Colonic mucosa (tissue), 4 donors: ENCODE measurements at regions not wholly inside any gene's neighbourhood (a gene's known extent, or its start where the extent isn't known, plus 50 kb on each side); places are given as distances from the start of the nearest gene placed in this dataset.

Source experiments
- DNase-seq: peaks from one replicate; pipeline ENCODE4 v3.0.0-alpha.2; 2020
- H3K27ac ChIP-seq: fragments of 200-600 bp; one replicate; pipeline ENCODE4 v1.8.0; 2021
- H3K27me3 ChIP-seq: fragments of 200-600 bp; one replicate; pipeline ENCODE4 v1.8.0; 2021
- H3K36me3 ChIP-seq: fragments of 200-600 bp; one replicate; pipeline ENCODE4 v1.8.0; 2021
- H3K4me1 ChIP-seq: fragments of 200-600 bp; one replicate; pipeline ENCODE4 v1.8.0; 2021; ENCODE audit warnings: mild to moderate bottlenecking
- H3K4me3 ChIP-seq: fragments of 200-600 bp; one replicate; pipeline ENCODE4 v1.8.0; 2021
- H3K9ac ChIP-seq, 2 donors: one replicate each; pipeline ENCODE4 v1.7.0; 2013; ENCODE audit warnings: control low read depth in 2 of 2, low read depth in 2 of 2, low read length in 2 of 2
- H3K9me3 ChIP-seq: fragments of 200-600 bp; one replicate; pipeline ENCODE4 v1.8.0; 2021
- intact Hi-C: fragments of 100-400 bp; cut with DNase I; formaldehyde crosslinking; loops from one replicate; pipeline ENCODE4 v1.14.1; 2022
- TF ChIP-seq, protein P1 (sequence below): fragments of 200-600 bp; IDR thresholded peaks from one replicate; pipeline ENCODE4 v1.8.0; 2022; ENCODE audit warnings: antibody characterized with exemption, mild to moderate bottlenecking
- donor health status: healthy.
- donor health status: DM: no; HTN: no; CAD: no.
- donor health status: DM: no; HTN: no; CAD: no.

- H3K27me3 ChIP-seq, result no peaks in the 10 kb centered on the region
- H3K27ac ChIP-seq, result no peak overlapping the region
- H3K36me3 ChIP-seq, result no peaks in the 10 kb centered on the region
- H3K4me1 ChIP-seq, result no peaks in the 10 kb centered on the region
- H3K9me3 ChIP-seq, result no peaks in the 10 kb centered on the region
- H3K4me3 ChIP-seq, result no peak overlapping the region
- intact Hi-C loops, result no loop called here
- H3K9ac ChIP-seq, result no peak overlapping the region
- DNase-seq, result no peak
- TF ChIP-seq, protein P1, sequence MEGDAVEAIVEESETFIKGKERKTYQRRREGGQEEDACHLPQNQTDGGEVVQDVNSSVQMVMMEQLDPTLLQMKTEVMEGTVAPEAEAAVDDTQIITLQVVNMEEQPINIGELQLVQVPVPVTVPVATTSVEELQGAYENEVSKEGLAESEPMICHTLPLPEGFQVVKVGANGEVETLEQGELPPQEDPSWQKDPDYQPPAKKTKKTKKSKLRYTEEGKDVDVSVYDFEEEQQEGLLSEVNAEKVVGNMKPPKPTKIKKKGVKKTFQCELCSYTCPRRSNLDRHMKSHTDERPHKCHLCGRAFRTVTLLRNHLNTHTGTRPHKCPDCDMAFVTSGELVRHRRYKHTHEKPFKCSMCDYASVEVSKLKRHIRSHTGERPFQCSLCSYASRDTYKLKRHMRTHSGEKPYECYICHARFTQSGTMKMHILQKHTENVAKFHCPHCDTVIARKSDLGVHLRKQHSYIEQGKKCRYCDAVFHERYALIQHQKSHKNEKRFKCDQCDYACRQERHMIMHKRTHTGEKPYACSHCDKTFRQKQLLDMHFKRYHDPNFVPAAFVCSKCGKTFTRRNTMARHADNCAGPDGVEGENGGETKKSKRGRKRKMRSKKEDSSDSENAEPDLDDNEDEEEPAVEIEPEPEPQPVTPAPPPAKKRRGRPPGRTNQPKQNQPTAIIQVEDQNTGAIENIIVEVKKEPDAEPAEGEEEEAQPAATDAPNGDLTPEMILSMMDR, result no peak
These were observed 71.6 kb upstream of the TET2 start for GRCh38 chr4:105075045-105075444.

- no peak overlapping the region for H3K9ac ChIP-seq
- H3K36me3 ChIP-seq, result no peaks in the 10 kb centered on the region
- no peaks in the 10 kb centered on the region for H3K27me3 ChIP-seq
- no peak overlapping the region for H3K4me3 ChIP-seq
- TF ChIP-seq, protein P1, result no peak
- intact Hi-C loops, result no loop called here
- DNase-seq, result peak; percentile 26
- H3K4me1 ChIP-seq, result no peaks in the 10 kb centered on the region
- no peak overlapping the region for H3K27ac ChIP-seq
- no peaks in the 10 kb centered on the region for H3K9me3 ChIP-seq
These were observed 58.4 kb upstream of the TET2 start for GRCh38 chr4:105088110-105088879.

DNA sequence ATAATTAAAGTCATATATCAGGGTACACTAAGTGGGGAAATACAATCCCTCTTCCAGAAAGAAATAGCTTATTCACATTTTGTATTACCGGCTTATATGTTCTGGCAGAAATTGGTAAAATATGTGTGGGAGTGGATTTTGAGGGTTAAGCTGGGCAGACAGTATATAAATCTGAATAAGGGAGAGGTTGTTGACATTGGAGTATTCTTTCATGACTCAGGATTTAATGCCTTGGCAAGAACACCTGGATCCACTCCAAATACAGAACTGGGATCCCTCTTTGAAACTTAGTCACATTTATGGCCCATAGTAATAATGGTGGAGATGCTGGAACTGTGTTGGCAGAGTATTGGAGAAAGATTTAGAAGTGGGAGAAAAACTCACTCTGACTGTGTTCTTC, 54.3 kb upstream of the TET2 start:
- TF ChIP-seq, protein P1, result no peak
- H3K4me1 ChIP-seq, result no peaks in the 10 kb centered on the region
- H3K4me3 ChIP-seq, result no peak overlapping the region
- no peaks in the 10 kb centered on the region for H3K27me3 ChIP-seq
- no peak overlapping the region for H3K27ac ChIP-seq
- DNase-seq, result peak; percentile 34
- intact Hi-C loops, result no loop called here
- no peak overlapping the region for H3K9ac ChIP-seq
- no peaks in the 10 kb centered on the region for H3K9me3 ChIP-seq
- H3K36me3 ChIP-seq, result no peaks in the 10 kb centered on the region

GRCh38 chr4:105092768-105093167, 53.9 kb upstream of the TET2 start:
- no peak overlapping the region for H3K27ac ChIP-seq
- H3K4me1 ChIP-seq, result no peaks in the 10 kb centered on the region
- no peak overlapping the region for H3K9ac ChIP-seq
- H3K9me3 ChIP-seq, result no peaks in the 10 kb centered on the region
- no peaks in the 10 kb centered on the region for H3K36me3 ChIP-seq
- H3K4me3 ChIP-seq, result no peak overlapping the region
- TF ChIP-seq, protein P1, result no peak
- intact Hi-C loops, result no loop called here
- no peaks in the 10 kb centered on the region for H3K27me3 ChIP-seq
- DNase-seq, result no peak

GRCh38 chr4:105093975-105094374, 52.7 kb upstream of the TET2 start:
- intact Hi-C loops, result no loop called here
- Histone ChIP-seq H3K27ac (no peak overlapping the region), H3K9ac (no peak overlapping the region), H3K9me3 (no peaks in the 10 kb centered on the region), H3K4me1 (no peaks in the 10 kb centered on the region), H3K4me3 (no peak overlapping the region), H3K27me3 (no peaks in the 10 kb centered on the region), H3K36me3 (no peaks in the 10 kb centered on the region)
- no peak for DNase-seq
- TF ChIP-seq, protein P1, result no peak
